ENCODE measurements at regions not wholly inside any gene's neighbourhood (a gene's known extent, or its start where the extent isn't known, plus 50 kb on each side); places are given as distances from the start of the nearest gene placed in this dataset.

GRCh38 chr10:131500181-131500580 lies 188.7 kb upstream of the TCERG1L start:
- TF ChIP-seq, protein P1, sequence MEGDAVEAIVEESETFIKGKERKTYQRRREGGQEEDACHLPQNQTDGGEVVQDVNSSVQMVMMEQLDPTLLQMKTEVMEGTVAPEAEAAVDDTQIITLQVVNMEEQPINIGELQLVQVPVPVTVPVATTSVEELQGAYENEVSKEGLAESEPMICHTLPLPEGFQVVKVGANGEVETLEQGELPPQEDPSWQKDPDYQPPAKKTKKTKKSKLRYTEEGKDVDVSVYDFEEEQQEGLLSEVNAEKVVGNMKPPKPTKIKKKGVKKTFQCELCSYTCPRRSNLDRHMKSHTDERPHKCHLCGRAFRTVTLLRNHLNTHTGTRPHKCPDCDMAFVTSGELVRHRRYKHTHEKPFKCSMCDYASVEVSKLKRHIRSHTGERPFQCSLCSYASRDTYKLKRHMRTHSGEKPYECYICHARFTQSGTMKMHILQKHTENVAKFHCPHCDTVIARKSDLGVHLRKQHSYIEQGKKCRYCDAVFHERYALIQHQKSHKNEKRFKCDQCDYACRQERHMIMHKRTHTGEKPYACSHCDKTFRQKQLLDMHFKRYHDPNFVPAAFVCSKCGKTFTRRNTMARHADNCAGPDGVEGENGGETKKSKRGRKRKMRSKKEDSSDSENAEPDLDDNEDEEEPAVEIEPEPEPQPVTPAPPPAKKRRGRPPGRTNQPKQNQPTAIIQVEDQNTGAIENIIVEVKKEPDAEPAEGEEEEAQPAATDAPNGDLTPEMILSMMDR (IDR thresholded peaks at IDR 0.05; ENCODE audit: poor library complexity, severe bottlenecking): no peak
- TF ChIP-seq EZH2 (IDR thresholded peaks at IDR 0.05; ENCODE audit: borderline replicate concordance, insufficient read depth, low read length, poor library complexity, severe bottlenecking) (no peak), POLR2AphosphoS5 (IDR thresholded peaks at IDR 0.05) (no peak), MXI1 (conservative IDR thresholded peaks at IDR 0.05; ENCODE audit: poor library complexity, severe bottlenecking) (no peak), EP300 (conservative IDR thresholded peaks at IDR 0.05; ENCODE audit: poor library complexity, severe bottlenecking) (no peak), REST (IDR thresholded peaks at IDR 0.05; ENCODE audit: borderline replicate concordance) (no peak), TAF1 (IDR thresholded peaks at IDR 0.05; ENCODE audit: low read depth) (no peak)
